NB4 (cell line): ENCODE measurements at regions not wholly inside any gene's neighbourhood (a gene's known extent, or its start where the extent isn't known, plus 50 kb on each side); places are given as distances from the start of the nearest gene placed in this dataset.

ENCODE experiments used
- CTCF ChIP-seq: IDR thresholded peaks from one replicate; pipeline ENCODE4 v1.5.1; 2012; ENCODE audit warnings: low read depth, low read length
- POLR2A ChIP-seq: IDR thresholded peaks from 2 replicates; pipeline ENCODE4 v1.6.1; 2011; ENCODE audit warnings: mild to moderate bottlenecking; ENCODE audit not compliant: insufficient read length; ENCODE audit errors: extremely low read depth
- TF ChIP-seq, protein P1 (sequence below): IDR thresholded peaks from 2 replicates; pipeline ENCODE4 v1.6.1; 2011; ENCODE audit warnings: low read depth, low read length

DNA sequence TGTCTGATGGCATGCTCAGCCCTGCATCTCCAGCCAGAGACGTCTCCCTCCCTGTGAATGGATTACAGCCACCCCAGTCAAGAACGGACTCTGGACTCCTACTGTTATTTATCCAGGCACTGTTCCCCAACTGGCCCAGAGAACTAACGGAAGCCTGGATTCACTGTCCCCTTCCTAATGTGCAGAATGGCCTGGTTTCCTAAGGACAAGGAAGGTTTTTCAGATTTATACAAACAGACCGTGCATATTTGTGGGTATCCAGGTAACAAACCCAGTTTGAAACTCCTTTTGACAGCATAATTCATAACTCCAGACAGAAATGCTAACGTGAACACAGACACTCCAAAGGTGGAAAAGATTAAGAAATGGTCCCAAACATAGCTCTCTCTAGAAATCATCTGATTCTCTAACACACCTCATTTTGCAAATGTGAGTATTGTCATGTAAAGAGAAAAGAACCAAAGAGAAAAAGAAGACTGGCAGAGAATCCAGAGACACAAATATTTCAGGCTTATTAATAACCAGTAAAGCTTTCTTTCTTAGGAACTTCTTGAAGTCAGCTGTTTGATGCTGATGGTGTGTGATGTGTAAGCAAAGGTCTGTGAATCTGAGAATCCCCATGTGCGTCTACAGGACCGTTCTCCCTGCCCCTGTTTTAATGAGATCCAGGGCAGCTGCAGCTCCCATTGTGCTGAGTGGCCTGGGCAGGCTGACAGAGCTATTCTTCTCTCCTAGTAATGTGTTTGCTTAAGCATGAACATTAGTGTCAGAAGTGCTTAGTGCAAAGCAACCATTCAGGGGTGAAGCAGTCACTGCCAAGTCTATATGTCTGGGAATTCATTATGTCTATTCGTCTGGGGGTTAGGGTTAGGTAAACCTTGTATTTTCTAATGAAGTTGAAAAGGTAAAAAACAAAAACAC is 86.8 kb upstream of the HIF1A start:
- no peak for TF ChIP-seq POLR2A
- no peak for TF ChIP-seq CTCF
- TF ChIP-seq, protein P1, sequence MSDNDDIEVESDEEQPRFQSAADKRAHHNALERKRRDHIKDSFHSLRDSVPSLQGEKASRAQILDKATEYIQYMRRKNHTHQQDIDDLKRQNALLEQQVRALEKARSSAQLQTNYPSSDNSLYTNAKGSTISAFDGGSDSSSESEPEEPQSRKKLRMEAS: no peak
